ENCODE measurements at regions not wholly inside any gene's neighbourhood (a gene's known extent, or its start where the extent isn't known, plus 50 kb on each side); places are given as distances from the start of the nearest gene placed in this dataset.

- no peak for TF ChIP-seq ZNF710 (CRISPR knock-in tag; IDR thresholded peaks at IDR 0.05; ENCODE audit: borderline replicate concordance)
These were observed 751.7 kb upstream of the GOLIM4 start (continued) for GRCh38 chr3:168847291-168847883.

- no peaks in the 10 kb centered on the region for H3K79me2 ChIP-seq (ENCODE audit: insufficient read depth, low read length)
- H4K20me1 ChIP-seq (ENCODE audit: insufficient read depth, low read length): no peaks in the 10 kb centered on the region
- ChIA-PET POLR2A (no interaction called here), CTCF (ENCODE audit: low intra/inter-chr PET ratio, low total read pairs) (no interaction called here)
- H3K4me2 ChIP-seq (ENCODE audit: low read depth, low read length): no peak overlapping the region
- WGBS (ENCODE audit: low lambda C conversion rate): under 1% methylated on average over 6 of the region's 6 CpGs
- no TSS peak for BruUV-seq (replicated peaks)
- ATAC-seq (no peak), FAIRE-seq (no peak), DNase-seq (ENCODE audit: low spot score) (no peak)
- peaks cover 9% of the 10 kb centered on the region for H3K4me1 ChIP-seq (ENCODE audit: insufficient read depth, low read length)
- H2AFZ ChIP-seq (ENCODE audit: low read length): no peak overlapping the region
- intact Hi-C loops (cut with micrococcal nuclease; ENCODE audit: unreplicated experiment): loop anchor here (5.0 kb wide), 1 partner anchor 798 kb away; no protein-coding TSS in a partner anchor
- no peak overlapping the region for H3K27ac ChIP-seq (ENCODE audit: extremely low read length, insufficient read depth, low read length)
- H3K9me3 ChIP-seq (ENCODE audit: low read length): no peaks in the 10 kb centered on the region
- H3K4me3 ChIP-seq (replicated peaks in 1 of 3; ENCODE audit: insufficient read depth in 1 of 3, low read depth in 2 of 3, low read length in 3 of 3): no peak overlapping the region
- no peak for TF ChIP-seq NFIC (IDR thresholded peaks at IDR 0.05; ENCODE audit: low read length)
- TF ChIP-seq ZNF75D (CRISPR knock-in tag; IDR thresholded peaks at IDR 0.05; ENCODE audit: borderline replicate concordance): no peak
- no peak for TF ChIP-seq SIN3A (IDR thresholded peaks at IDR 0.05; ENCODE audit: borderline replicate concordance, low read depth, low read length)
- TF ChIP-seq ZNF446 (CRISPR knock-in tag; IDR thresholded peaks at IDR 0.05): no peak
- H3K9ac ChIP-seq (ENCODE audit: insufficient read depth, low read depth, low read length): no peak overlapping the region
- no peaks in the 10 kb centered on the region for H3K36me3 ChIP-seq (replicated peaks in 1 of 2; ENCODE audit: control insufficient read depth in 1 of 2, insufficient read depth in 2 of 2, low read length in 2 of 2)
- H3K27me3 ChIP-seq (ENCODE audit: control insufficient read depth in 1 of 2, insufficient read depth in 2 of 2, low read length in 2 of 2): peaks cover 0 to 4% of the 10 kb centered on the region in 2 experiments; a peak in 1 of 5 replicates
- in situ Hi-C loops (cut with HindIII; ENCODE audit: extremely low pct_ligation_motif_present, low pct_unique_long_range_greater_than_20kb): loop anchor here (5.0 kb wide), 2 partner anchors 333 to 633 kb away; no protein-coding TSS in a partner anchor
These were observed 749.3 kb upstream of the GOLIM4 start for GRCh38 chr3:168844894-168845482.
